CD4-positive, CD25-positive, alpha-beta regulatory T cell (primary cell): ENCODE measurements at regions not wholly inside any gene's neighbourhood (a gene's known extent, or its start where the extent isn't known, plus 50 kb on each side); places are given as distances from the start of the nearest gene placed in this dataset.
"Not testable (repeated sequence)": the region's sequence is repeated elsewhere in the genome, so short reads cannot be mapped to it uniquely, and the experiment has no call there.

Experiments used
- ATAC-seq, 2 donors: fragments of 150-1000 bp; cut with Tn5 transposase; one replicate each; pipeline ENCODE4 v1.10.0; 2021; ENCODE audit warnings: low read depth in 2 of 2, moderate number of reproducible peaks in 2 of 2, moderate library complexity in 1 of 2
- DNase-seq, 3 donors: peaks; one replicate each; pipeline versions ENCODE4 v3.0.0 to v3.0.0-alpha.2; 2012 to 2022; ENCODE audit warnings: mixed read lengths in 1 of 3
- H3K27ac ChIP-seq: one replicate; pipeline ENCODE4 v1.7.0; 2013; ENCODE audit warnings: mild to moderate bottlenecking, low read length; ENCODE audit not compliant: insufficient read depth, poor library complexity, severe bottlenecking
- H3K27me3 ChIP-seq: one replicate; pipeline ENCODE4 v1.7.0; 2013; ENCODE audit warnings: low read length; ENCODE audit not compliant: control insufficient read depth, insufficient read depth
- H3K36me3 ChIP-seq: one replicate; pipeline ENCODE4 v1.7.0; 2013; ENCODE audit warnings: mild to moderate bottlenecking, low read length, moderate library complexity; ENCODE audit not compliant: control insufficient read depth, insufficient read depth
- H3K4me1 ChIP-seq: 2 replicates; pipeline ENCODE4 v1.7.0; 2013; ENCODE audit warnings: mild to moderate bottlenecking, low read length; ENCODE audit not compliant: insufficient read depth, control insufficient read depth, poor library complexity, severe bottlenecking
- H3K4me3 ChIP-seq: one replicate; pipeline ENCODE4 v1.7.0; 2013; ENCODE audit warnings: low read depth, mild to moderate bottlenecking, low read length, moderate library complexity
- H3K9me3 ChIP-seq, 2 experiments: 1 replicate in 1 of 2; 2 replicates in 1 of 2; pipeline ENCODE4 v1.7.0; 2013; ENCODE audit warnings: low read length in 2 of 2, mild to moderate bottlenecking in 1 of 2, moderate library complexity in 1 of 2; ENCODE audit not compliant: control insufficient read depth in 2 of 2
- H3K27ac Mint-ChIP-seq, 3 donors: one replicate each; pipeline ENCODE4 v1.8.0; 2020 to 2022; ENCODE audit warnings: mild to moderate bottlenecking in 3 of 3, mixed read lengths in 3 of 3, moderate library complexity in 2 of 3
- H3K27me3 Mint-ChIP-seq: one replicate; pipeline ENCODE4 v1.8.0; 2022; ENCODE audit warnings: mild to moderate bottlenecking, mixed read lengths
- H3K36me3 Mint-ChIP-seq: one replicate; pipeline ENCODE4 v1.8.0; 2020; ENCODE audit warnings: mixed read lengths
- H3K4me1 Mint-ChIP-seq, 4 donors: one replicate each; pipeline ENCODE4 v1.8.0; 2020 to 2022; ENCODE audit warnings: mixed read lengths in 4 of 4, mild to moderate bottlenecking in 1 of 4
- H3K4me3 Mint-ChIP-seq, 4 donors: one replicate each; pipeline ENCODE4 v1.8.0; 2020 to 2022; ENCODE audit warnings: mild to moderate bottlenecking in 4 of 4, mixed read lengths in 4 of 4, moderate library complexity in 3 of 4
- H3K9me3 Mint-ChIP-seq, 7 donors: one replicate each; pipeline ENCODE4 v1.8.0; 2020 to 2022; ENCODE audit warnings: mixed read lengths in 7 of 7, mild to moderate bottlenecking in 3 of 7, moderate library complexity in 2 of 7

GRCh38 chr7:114152314-114152938 is 233.6 kb upstream of the PPP1R3A start:
- Mint-ChIP-seq H3K4me1 (no peaks in the 10 kb centered on the region), H3K36me3 (no peaks in the 10 kb centered on the region), H3K27me3 (no peaks in the 10 kb centered on the region), H3K4me3 (no peak overlapping the region), H3K27ac (no peak overlapping the region), H3K9me3 (peaks cover 0 to 3% (median 0%) of the 10 kb centered on the region in 7 donors)
- Histone ChIP-seq H3K27me3 (no peaks in the 10 kb centered on the region), H3K4me1 (no peaks in the 10 kb centered on the region), H3K36me3 (no peaks in the 10 kb centered on the region), H3K9me3 (no peaks in the 10 kb centered on the region), H3K27ac (no peak overlapping the region), H3K4me3 (no peak overlapping the region)
- DNase-seq = no peak
- ATAC-seq = no peak

DNA sequence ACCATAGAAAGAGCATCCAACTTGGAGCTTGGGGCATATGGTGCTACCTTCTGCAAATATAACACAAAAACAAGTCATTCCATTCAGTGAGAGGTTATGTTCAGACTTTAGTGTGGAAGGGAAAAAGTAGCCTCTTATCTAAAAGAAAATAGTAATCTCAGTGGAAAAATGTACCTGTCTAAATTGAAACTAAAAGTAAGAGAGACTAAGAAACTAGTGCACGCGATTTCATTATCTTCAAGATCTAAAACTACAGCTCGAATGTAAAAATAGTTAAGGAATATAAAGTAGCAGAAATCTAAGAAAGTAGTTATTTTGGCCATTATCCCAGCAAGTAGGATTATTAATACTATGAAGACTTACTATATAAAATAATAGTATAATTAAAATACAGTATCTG is 233.0 kb upstream of the PPP1R3A start:
- Mint-ChIP-seq H3K36me3 (no peaks in the 10 kb centered on the region), H3K4me1 (no peaks in the 10 kb centered on the region), H3K27me3 (no peaks in the 10 kb centered on the region), H3K4me3 (no peak overlapping the region), H3K9me3 (peaks cover 0 to 3% (median 0%) of the 10 kb centered on the region in 7 donors), H3K27ac (no peak overlapping the region)
- H3K27me3 ChIP-seq = no peaks in the 10 kb centered on the region
- no peaks in the 10 kb centered on the region for H3K36me3 ChIP-seq
- no peak overlapping the region for H3K27ac ChIP-seq
- DNase-seq (no peak), ATAC-seq (no peak)
- H3K4me3 ChIP-seq = no peak overlapping the region
- no peaks in the 10 kb centered on the region for H3K4me1 ChIP-seq
- no peaks in the 10 kb centered on the region for H3K9me3 ChIP-seq

GRCh38 chr7:114150689-114151088 is 231.9 kb upstream of the PPP1R3A start:
- Mint-ChIP-seq H3K27ac (no peak overlapping the region), H3K27me3 (no peaks in the 10 kb centered on the region), H3K4me3 (no peak overlapping the region), H3K9me3 (peaks cover 0 to 3% (median 0%) of the 10 kb centered on the region in 7 donors), H3K4me1 (no peaks in the 10 kb centered on the region), H3K36me3 (no peaks in the 10 kb centered on the region)
- ATAC-seq (no peak), DNase-seq (no peak)
- Histone ChIP-seq H3K27me3 (no peaks in the 10 kb centered on the region), H3K9me3 (no peaks in the 10 kb centered on the region), H3K36me3 (no peaks in the 10 kb centered on the region), H3K4me1 (no peaks in the 10 kb centered on the region), H3K4me3 (no peak overlapping the region), H3K27ac (no peak overlapping the region)

DNA sequence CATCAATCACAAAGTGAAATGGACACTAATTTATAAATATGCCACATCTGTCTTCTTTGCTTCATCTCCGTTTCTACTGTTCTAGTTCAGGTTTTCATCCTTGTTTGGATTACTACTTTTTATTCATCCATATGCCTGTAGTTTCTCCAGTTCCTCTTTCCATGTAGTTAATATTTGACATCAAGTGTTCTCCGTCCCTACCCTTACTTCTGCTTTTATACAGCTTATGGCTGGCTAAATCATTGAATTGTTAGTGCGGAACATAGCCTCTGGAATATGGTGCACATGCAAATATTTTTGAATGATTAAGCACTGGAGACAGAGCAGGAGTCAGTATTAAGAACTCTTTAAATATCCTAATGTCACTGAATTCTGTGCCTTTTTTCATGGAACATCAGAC is 230.0 kb upstream of the PPP1R3A start:
- H3K4me3 Mint-ChIP-seq = peak overlapping the region in 1 of 4 donors; percentile 33
- no peak overlapping the region for H3K27ac ChIP-seq
- no peaks in the 10 kb centered on the region for H3K36me3 Mint-ChIP-seq
- H3K27me3 ChIP-seq = no peaks in the 10 kb centered on the region
- no peak overlapping the region for H3K4me3 ChIP-seq
- H3K36me3 ChIP-seq = no peaks in the 10 kb centered on the region
- H3K27ac Mint-ChIP-seq = no peak overlapping the region
- H3K4me1 Mint-ChIP-seq = no peaks in the 10 kb centered on the region
- H3K9me3 ChIP-seq = no peaks in the 10 kb centered on the region
- peaks cover 0 to 3% (median 0%) of the 10 kb centered on the region in 7 donors for H3K9me3 Mint-ChIP-seq
- ATAC-seq (no peak), DNase-seq (no peak)
- no peaks in the 10 kb centered on the region for H3K4me1 ChIP-seq
- H3K27me3 Mint-ChIP-seq = no peaks in the 10 kb centered on the region

- Histone ChIP-seq H3K27me3 (no peaks in the 10 kb centered on the region), H3K4me1 (no peaks in the 10 kb centered on the region), H3K9me3 (no peaks in the 10 kb centered on the region), H3K27ac (no peak overlapping the region), H3K36me3 (no peaks in the 10 kb centered on the region), H3K4me3 (no peak overlapping the region)
- no peaks in the 10 kb centered on the region for H3K36me3 Mint-ChIP-seq
- no peaks in the 10 kb centered on the region for H3K27me3 Mint-ChIP-seq
- H3K9me3 Mint-ChIP-seq = peaks cover 0 to 3% (median 0%) of the 10 kb centered on the region in 7 donors
- DNase-seq (no peak), ATAC-seq (no peak)
- H3K4me1 Mint-ChIP-seq = no peaks in the 10 kb centered on the region
- H3K27ac Mint-ChIP-seq = no peak overlapping the region
- H3K4me3 Mint-ChIP-seq = no peak overlapping the region
Observed at GRCh38 chr7:114141415-114141814, 222.6 kb upstream of the PPP1R3A start.

GRCh38 chr7:114140561-114140960 is 221.8 kb upstream of the PPP1R3A start:
- Histone ChIP-seq H3K36me3 (no peaks in the 10 kb centered on the region), H3K4me1 (no peaks in the 10 kb centered on the region), H3K27ac (no peak overlapping the region), H3K9me3 (no peaks in the 10 kb centered on the region), H3K4me3 (no peak overlapping the region), H3K27me3 (no peaks in the 10 kb centered on the region)
- Mint-ChIP-seq H3K4me1 (no peaks in the 10 kb centered on the region), H3K27ac (no peak overlapping the region), H3K36me3 (no peaks in the 10 kb centered on the region), H3K9me3 (no peaks in the 10 kb centered on the region), H3K4me3 (no peak overlapping the region), H3K27me3 (no peaks in the 10 kb centered on the region)
- DNase-seq = no peak
- no peak for ATAC-seq

DNA sequence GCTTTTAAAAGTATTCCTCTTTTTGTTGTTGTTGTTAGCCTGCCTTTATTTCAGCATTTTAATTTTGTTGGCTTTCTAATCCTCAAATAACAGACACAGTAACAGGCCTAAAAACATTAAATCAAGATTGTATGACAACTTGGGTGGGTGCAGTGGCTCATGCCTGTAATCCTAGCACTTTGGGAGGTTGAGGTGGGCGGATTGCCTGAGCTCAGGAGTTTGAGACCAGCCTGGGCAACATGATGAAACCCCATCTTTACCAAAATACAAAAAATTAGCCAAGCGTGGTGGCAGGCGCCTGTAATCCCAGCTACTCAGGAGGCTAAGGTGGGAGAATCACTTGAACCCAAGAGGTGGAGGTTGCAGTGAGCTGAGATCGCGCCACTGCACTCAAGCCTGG is 220.9 kb upstream of the PPP1R3A start:
- not testable (repeated sequence) for H3K4me1 Mint-ChIP-seq, H3K27ac Mint-ChIP-seq, H3K27me3 Mint-ChIP-seq, H3K4me3 ChIP-seq, H3K4me1 ChIP-seq, H3K36me3 Mint-ChIP-seq, H3K9me3 Mint-ChIP-seq, DNase-seq, H3K9me3 ChIP-seq, H3K36me3 ChIP-seq, ATAC-seq, H3K27ac ChIP-seq, H3K4me3 Mint-ChIP-seq, H3K27me3 ChIP-seq

DNA sequence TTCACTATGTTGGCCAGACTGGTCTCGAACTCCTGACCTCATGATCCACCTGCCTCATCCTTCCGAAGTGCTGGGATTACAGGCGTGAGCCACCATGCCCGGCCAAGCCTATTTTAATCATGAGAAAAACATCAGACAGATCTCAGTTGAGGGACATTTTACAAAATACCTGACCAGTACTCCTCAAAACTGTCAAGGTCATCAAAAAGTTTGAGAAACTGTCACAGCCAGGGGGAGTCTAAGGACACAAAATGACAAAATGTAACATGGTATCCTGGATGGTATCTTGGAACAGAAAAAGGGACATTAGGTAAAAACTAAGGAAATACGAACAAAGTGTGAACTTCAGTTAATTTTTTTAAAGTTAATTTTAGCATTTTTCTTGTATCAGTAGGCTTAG is 219.8 kb upstream of the PPP1R3A start:
- Mint-ChIP-seq H3K27ac (no peak overlapping the region), H3K27me3 (no peaks in the 10 kb centered on the region), H3K4me3 (no peak overlapping the region), H3K9me3 (no peaks in the 10 kb centered on the region), H3K4me1 (no peaks in the 10 kb centered on the region), H3K36me3 (no peaks in the 10 kb centered on the region)
- DNase-seq = no peak
- Histone ChIP-seq H3K9me3 (no peaks in the 10 kb centered on the region), H3K36me3 (no peaks in the 10 kb centered on the region), H3K27me3 (no peaks in the 10 kb centered on the region), H3K4me3 (no peak overlapping the region), H3K27ac (no peak overlapping the region), H3K4me1 (peaks cover 3% of the 10 kb centered on the region)
- ATAC-seq = no peak
